Thyroid gland (tissue), 4 donors: ENCODE measurements at regions not wholly inside any gene's neighbourhood (a gene's known extent, or its start where the extent isn't known, plus 50 kb on each side); places are given as distances from the start of the nearest gene placed in this dataset.
"Not testable (repeated sequence)": the region's sequence is repeated elsewhere in the genome, so short reads cannot be mapped to it uniquely, and the experiment has no call there.

Experiments
- DNase-seq, 2 donors: peaks; one replicate each; pipeline ENCODE4 v3.0.0-alpha.2; 2019
- H3K27ac ChIP-seq, 3 donors: fragments of 200-600 bp; sonication (generic); 1 replicate in 2 of 3; 2 replicates in 1 of 3; pipeline ENCODE4 v1.5.1; 2016 to 2019; ENCODE audit warnings: mild to moderate bottlenecking in 1 of 3, moderate library complexity in 1 of 3
- H3K27me3 ChIP-seq: fragments of 200-600 bp; sonication (generic); one replicate; pipeline ENCODE4 v1.5.1; 2019
- H3K36me3 ChIP-seq, 2 donors: fragments of 200-600 bp; sonication (generic); one replicate each; pipeline ENCODE4 v1.5.1; 2016 to 2019
- H3K4me1 ChIP-seq, 2 donors: fragments of 200-600 bp; sonication (generic); one replicate each; pipeline ENCODE4 v1.5.1; 2017 to 2019
- H3K4me3 ChIP-seq, 3 donors: fragments of 200-600 bp; sonication (generic); replicated peaks in 1 of 3; 1 replicate in 2 of 3; 2 replicates in 1 of 3; pipeline ENCODE4 v1.5.1; 2016; ENCODE audit warnings: mild to moderate bottlenecking in 1 of 3
- H3K9me3 ChIP-seq: fragments of 200-600 bp; sonication (generic); one replicate; pipeline ENCODE4 v1.5.1; 2017
- POLR2A ChIP-seq, 2 donors: fragments of 450-650 bp; IDR thresholded peaks; one replicate each; pipeline ENCODE4 v1.6.1; 2017; ENCODE audit warnings: antibody characterized with exemption in 2 of 2, mild to moderate bottlenecking in 2 of 2, moderate library complexity in 1 of 2
- WGBS, 2 donors: methylation state at CpG; one replicate each; pipeline ENCODE4 v1.1.5; 2017; 5-methylcytosine and 5-hydroxymethylcytosine counted together
- intact Hi-C: fragments of 100-400 bp; cut with DNase I; formaldehyde crosslinking; loops from one replicate; pipeline ENCODE4 v1.15.1; 2023
- TF ChIP-seq, protein P1 (sequence below), 6 experiments: fragments of 200-600 bp in 3 of 6; fragments of 450-650 bp in 3 of 6; sonication (generic) in 3 of 6; IDR thresholded peaks; one replicate each; pipeline ENCODE4 v1.5.1; 2016 to 2019; ENCODE audit warnings: antibody characterized with exemption in 6 of 6, mild to moderate bottlenecking in 2 of 6, inconsistent platforms in 1 of 6, moderate library complexity in 1 of 6

DNA sequence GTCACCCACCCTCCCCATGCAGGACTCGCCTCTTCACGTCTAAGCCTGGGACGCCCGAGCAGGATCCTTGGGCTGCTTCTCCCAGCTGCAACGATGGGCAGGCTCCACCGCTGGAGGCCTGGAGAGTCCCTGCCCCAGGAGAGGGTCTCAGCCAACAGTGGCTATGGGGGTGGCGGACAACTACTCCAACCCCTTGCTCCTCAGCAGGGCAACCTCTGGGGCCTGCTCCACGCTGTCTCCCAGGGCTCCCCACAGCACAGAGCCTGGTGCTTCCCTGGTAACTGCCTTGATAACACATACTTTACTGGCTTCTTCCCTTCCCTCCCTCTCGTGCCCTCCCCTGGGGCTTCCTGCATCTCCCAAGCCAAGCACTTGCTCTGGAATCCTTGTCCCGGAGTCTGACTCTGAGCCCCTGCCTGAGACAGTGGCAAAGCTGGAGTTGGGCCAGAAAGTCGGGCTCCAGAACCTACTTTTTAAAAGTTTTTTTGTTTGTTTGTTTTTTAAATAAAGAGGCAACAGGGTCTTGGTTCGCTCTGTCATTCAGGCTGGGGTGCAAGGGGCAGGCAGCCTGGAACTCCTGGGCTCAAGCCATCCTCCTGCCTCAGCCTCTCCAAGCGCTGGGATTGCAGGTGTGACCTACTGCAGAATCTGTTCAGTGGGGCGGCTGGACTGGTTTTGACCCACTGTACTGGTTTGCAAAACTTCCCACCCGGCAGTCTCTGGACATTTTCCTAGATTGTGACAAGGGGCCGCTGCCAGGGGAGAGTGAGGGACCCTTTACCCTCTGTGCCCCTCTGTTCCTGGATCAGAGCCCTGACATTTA lies 99.4 kb downstream of the TNFRSF13B start:
- no peaks in the 10 kb centered on the region for H3K4me1 ChIP-seq
- no peaks in the 10 kb centered on the region for H3K27me3 ChIP-seq
- H3K9me3 ChIP-seq, result no peaks in the 10 kb centered on the region
- no peak for TF ChIP-seq POLR2A (IDR thresholded peaks at IDR 0.05)
- TF ChIP-seq, protein P1, sequence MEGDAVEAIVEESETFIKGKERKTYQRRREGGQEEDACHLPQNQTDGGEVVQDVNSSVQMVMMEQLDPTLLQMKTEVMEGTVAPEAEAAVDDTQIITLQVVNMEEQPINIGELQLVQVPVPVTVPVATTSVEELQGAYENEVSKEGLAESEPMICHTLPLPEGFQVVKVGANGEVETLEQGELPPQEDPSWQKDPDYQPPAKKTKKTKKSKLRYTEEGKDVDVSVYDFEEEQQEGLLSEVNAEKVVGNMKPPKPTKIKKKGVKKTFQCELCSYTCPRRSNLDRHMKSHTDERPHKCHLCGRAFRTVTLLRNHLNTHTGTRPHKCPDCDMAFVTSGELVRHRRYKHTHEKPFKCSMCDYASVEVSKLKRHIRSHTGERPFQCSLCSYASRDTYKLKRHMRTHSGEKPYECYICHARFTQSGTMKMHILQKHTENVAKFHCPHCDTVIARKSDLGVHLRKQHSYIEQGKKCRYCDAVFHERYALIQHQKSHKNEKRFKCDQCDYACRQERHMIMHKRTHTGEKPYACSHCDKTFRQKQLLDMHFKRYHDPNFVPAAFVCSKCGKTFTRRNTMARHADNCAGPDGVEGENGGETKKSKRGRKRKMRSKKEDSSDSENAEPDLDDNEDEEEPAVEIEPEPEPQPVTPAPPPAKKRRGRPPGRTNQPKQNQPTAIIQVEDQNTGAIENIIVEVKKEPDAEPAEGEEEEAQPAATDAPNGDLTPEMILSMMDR (IDR thresholded peaks at IDR 0.05), result no peak
- DNase-seq, result no peak
- intact Hi-C loops, result no loop called here
- no peak overlapping the region for H3K27ac ChIP-seq
- no peak overlapping the region for H3K4me3 ChIP-seq
- 73 to 81% methylated on average over 8 to 16 of the region's 16 CpGs for WGBS, 2 donors
- H3K36me3 ChIP-seq, result no peaks in the 10 kb centered on the region

DNA sequence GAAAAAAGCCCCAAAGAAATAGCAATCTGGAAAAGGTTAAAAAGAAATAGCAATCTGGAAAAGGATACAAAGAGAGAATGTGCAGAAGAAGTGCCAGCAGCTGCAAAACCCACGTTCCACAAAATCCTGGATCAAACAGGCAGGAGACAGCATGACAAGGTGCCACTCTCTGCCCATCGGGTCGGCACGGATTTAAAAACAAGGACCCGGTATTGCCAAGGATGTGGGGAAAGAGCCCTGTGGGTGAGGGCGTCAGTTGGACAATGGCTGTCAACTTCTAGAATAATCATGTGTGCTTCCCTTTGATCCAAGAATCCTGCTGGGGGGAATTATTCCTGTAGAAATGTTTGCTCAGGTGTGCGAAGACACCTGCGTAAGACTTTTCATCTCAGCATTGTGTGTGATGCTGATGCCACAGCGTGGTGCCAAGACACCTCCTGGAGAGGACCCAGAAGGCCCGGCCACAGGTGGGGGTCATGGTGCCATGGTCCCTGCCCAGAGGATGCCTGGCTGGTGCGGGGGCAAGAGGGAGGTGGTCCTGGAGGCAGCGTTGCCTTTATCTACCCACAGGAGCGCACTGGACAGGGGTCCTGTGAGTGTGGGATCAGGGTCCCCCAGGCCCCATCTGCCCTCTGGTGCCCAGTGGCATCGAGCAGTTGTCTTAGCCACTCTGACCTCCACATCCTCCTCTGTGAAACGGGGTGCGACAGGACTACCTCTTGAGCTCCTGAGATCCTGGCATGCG lies 100.3 kb downstream of the TNFRSF13B start:
- intact Hi-C loops, H3K4me3 ChIP-seq, H3K9me3 ChIP-seq, H3K27ac ChIP-seq, H3K27me3 ChIP-seq, H3K4me1 ChIP-seq, H3K36me3 ChIP-seq, DNase-seq: not testable (repeated sequence)
- WGBS, 2 donors, result 86 to 89% methylated on average over 12 to 15 of the region's 17 CpGs

DNA sequence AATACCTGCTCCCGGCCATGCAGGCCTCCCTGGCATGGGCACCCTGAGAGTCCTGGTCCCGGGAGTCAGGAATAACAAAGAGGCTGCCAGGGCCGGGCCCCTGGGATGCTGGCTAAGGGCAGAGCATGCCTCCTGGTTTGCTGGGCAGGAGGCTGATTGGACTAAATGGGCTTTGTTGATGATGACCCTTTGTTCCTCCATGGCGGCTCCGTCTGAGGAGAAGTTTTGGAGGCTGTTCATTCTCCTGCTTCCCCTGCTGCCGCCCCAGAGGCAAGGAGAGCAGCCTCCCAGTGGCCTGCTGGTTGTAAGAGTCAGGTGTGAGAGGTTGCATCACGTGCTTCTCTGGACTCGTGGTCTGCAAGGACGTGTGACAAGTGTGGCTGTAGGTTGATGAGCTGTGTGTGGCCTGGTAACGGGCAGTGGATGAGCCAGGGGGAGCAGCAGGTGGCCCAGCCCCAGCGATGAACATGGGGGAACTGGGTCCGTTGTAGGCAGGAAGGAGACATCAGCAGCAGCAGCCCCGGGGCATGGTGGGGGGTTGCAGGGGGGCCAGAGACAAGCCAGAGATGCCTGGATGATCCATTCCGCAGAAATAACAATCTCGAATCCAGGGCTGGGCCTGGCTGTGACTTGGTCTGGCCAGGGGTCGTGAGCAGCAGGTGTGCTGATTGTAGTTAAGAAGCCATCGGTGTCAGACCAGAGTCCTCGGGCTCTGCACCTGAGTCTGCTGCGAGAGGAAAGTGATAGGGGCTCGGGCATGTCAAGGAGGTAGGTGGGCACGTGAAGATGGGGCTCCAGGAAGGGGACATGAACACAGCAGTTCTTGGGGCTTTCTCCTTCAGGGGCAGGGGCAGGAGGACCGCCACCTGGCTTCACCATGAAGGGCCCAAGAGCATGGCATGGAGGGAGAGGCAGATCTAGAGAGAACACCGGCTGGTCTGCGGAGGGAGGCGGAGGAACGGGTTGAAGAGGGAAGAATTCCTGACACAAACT lies 101.4 kb downstream of the TNFRSF13B start:
- Histone ChIP-seq H3K36me3 (no peaks in the 10 kb centered on the region), H3K9me3 (no peaks in the 10 kb centered on the region), H3K27me3 (no peaks in the 10 kb centered on the region), H3K4me1 (peaks cover 0 to 8% of the 10 kb centered on the region in 2 donors), H3K27ac (no peak overlapping the region), H3K4me3 (no peak overlapping the region)
- TF ChIP-seq POLR2A (IDR thresholded peaks at IDR 0.05), result no peak
- TF ChIP-seq, protein P1 (IDR thresholded peaks at IDR 0.05), result no peak
- DNase-seq, result no peak
- WGBS, 2 donors, result 84 to 86% methylated on average over 23 to 25 of the region's 26 CpGs
- intact Hi-C loops, result no loop called here

DNA sequence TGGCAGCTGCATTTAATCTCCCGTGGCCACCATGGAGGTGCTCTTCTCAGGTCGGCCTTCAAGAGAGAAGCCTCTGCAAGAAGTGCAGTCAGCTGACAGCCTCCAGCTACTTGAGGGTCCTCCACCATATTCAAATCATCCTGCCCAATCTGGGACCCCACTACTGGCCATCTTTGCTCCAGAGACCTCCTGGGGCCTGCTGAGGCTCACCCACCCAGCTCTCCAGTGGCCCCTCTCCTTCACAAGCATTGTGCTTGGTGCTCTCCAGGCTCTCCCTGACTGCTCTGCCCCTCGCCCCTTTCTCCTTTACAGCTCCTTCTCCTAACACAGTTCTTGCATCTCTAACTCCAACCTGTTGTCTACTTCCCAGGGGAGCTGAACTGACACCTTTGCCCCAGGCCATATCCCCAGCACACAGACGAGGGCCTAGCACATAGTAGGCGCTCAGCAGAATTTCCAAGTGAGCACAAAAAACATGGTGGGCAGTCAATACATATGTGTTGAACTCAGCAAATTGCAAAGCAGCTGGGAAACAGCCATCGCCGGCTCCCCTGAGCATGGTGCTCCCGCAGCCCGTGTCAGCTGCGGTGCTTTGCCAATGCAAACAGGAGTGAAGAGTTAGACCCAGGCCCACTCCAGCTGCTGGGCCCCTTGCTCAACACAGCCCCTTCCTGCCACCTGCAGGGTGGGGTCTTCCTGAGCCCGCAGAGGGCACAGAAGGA lies 102.2 kb downstream of the TNFRSF13B start:
- DNase-seq, intact Hi-C loops, H3K27ac ChIP-seq, H3K4me1 ChIP-seq, H3K4me3 ChIP-seq, H3K27me3 ChIP-seq, H3K9me3 ChIP-seq, H3K36me3 ChIP-seq: not testable (repeated sequence)
- 83 to 84% methylated on average over 5 to 10 of the region's 11 CpGs for WGBS, 2 donors

DNA sequence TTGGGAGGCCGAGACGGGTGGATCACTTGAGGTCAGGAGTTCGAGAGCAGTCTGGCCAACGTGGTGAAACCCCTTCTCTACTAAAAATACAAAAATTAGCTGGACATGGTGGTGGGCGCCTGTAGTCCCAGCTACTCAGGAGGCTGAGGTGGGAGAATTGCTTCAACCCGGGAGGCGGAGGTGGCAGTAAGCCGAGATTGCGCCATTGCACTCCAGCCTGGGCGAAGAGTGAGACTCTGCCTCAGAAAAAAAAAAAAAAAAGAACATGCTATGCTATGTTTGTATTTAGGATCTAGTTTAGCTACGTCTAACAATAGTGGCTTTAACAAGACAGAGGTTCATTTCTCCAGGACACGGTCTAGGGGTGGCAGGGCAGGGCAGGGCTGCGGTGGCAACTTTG lies 103.3 kb downstream of the TNFRSF13B start:
- H3K4me1 ChIP-seq, H3K9me3 ChIP-seq, H3K27ac ChIP-seq, DNase-seq, intact Hi-C loops, H3K27me3 ChIP-seq, H3K4me3 ChIP-seq, H3K36me3 ChIP-seq: not testable (repeated sequence)
- 91 to 93% methylated on average over 13 of the region's 13 CpGs for WGBS, 2 donors

DNA sequence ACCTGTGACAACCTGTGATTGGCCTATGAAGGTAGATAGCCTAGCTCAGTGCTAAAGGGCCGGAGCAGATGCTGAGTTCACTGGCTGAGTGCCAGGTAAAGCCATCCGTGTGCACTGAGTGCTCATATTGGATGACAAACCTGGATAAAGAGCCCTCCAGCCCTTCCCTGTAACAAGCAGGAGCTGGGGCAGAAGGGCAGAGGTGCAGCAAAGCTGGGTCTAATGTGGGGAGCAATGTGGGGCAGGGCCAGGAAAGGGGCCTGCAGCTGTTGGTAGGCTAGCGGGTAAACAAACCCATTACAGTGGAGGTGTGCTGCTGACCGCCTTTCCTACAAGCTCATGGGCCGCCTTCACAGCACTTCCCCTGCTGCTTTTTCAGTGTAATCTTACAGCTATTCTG lies 104.4 kb downstream of the TNFRSF13B start:
- H3K4me1 ChIP-seq, H3K9me3 ChIP-seq, H3K4me3 ChIP-seq, DNase-seq, H3K27me3 ChIP-seq, H3K27ac ChIP-seq, intact Hi-C loops, H3K36me3 ChIP-seq: not testable (repeated sequence)
- WGBS, 2 donors, result 91 to 100% methylated on average over 3 of the region's 5 CpGs

DNA sequence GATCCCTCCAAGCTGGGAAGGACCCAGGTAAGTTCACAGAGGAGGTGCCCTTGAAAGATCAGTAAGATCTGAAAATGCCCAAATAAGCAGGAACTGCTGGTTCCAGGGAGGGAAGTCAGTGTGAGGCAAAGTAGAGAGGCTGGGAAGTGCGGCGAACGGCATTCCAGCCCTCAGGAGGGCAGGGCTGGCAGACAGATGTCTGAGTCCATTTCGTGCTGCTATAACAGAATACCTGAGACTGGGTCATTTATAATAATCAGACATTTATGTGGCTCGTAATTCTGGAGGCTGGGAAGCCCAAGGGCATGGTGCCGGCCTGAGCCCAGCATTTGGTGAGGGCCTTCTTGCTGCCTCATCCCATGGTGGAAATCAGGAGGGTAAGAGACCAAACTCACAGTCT lies 105.1 kb downstream of the TNFRSF13B start:
- intact Hi-C loops, H3K9me3 ChIP-seq, H3K27ac ChIP-seq, H3K27me3 ChIP-seq, H3K36me3 ChIP-seq, DNase-seq, H3K4me3 ChIP-seq, H3K4me1 ChIP-seq: not testable (repeated sequence)
- WGBS, 2 donors, result 82 to 84% methylated on average over 4 to 6 of the region's 6 CpGs
